Renal pelvis (tissue), 1 donor: ENCODE measurements at regions not wholly inside any gene's neighbourhood (a gene's known extent, or its start where the extent isn't known, plus 50 kb on each side); places are given as distances from the start of the nearest gene placed in this dataset.
"Not testable (repeated sequence)": the region's sequence is repeated elsewhere in the genome, so short reads cannot be mapped to it uniquely, and the experiment has no call there.

Experiments used
- DNase-seq: peaks from one replicate; pipeline ENCODE4 v3.0.0-alpha.2; 2013

- DNase-seq: no peak
Measured at GRCh38 chr11:64428693-64429092, 69.7 kb downstream of the RPS6KA4 start.

- no peak for DNase-seq
Measured at GRCh38 chr11:64429970-64430369, 71.0 kb downstream of the RPS6KA4 start.

DNA sequence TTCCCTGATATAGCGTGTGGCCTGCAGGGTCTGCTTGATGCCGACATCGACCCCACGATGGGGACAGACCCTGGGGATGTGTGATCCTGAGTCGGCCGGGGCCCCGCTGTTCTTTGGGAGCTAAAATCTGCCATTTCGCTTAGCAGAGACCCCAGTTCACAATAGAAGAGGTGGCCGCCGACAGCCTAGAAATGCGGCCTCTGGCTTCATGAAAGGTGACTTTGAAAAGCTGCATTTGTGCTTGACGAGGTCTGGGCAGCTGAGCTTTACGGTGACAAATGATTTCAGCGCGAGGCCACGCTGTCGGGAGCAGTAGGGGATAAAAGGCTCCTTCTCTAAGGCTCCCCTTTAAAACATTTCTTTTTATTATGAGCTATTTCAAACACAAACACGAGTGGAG lies 71.7 kb downstream of the RPS6KA4 start:
- DNase-seq: no peak

GRCh38 chr11:64436000-64436399 lies 77.0 kb downstream of the RPS6KA4 start:
- DNase-seq: no peak

DNA sequence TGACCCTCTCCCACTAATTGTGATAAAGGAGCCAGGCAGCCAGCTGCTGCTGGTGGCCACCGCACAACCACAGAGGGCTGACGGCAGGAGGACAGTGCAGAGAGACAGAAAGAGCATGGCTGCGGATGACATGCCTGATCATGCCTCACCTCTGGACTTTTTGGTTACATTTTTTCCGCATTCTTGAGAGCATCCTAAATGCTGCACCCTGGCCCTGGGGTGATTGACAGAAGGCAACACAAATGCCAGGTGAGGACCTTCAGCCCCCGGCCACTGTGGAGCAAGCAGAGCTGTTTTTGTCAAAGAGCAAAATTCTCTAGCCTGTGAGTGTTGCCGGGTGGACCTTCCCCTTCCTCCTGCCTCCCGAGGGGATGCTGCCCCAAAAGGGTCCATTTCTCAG lies 78.5 kb downstream of the RPS6KA4 start:
- no peak for DNase-seq

DNA sequence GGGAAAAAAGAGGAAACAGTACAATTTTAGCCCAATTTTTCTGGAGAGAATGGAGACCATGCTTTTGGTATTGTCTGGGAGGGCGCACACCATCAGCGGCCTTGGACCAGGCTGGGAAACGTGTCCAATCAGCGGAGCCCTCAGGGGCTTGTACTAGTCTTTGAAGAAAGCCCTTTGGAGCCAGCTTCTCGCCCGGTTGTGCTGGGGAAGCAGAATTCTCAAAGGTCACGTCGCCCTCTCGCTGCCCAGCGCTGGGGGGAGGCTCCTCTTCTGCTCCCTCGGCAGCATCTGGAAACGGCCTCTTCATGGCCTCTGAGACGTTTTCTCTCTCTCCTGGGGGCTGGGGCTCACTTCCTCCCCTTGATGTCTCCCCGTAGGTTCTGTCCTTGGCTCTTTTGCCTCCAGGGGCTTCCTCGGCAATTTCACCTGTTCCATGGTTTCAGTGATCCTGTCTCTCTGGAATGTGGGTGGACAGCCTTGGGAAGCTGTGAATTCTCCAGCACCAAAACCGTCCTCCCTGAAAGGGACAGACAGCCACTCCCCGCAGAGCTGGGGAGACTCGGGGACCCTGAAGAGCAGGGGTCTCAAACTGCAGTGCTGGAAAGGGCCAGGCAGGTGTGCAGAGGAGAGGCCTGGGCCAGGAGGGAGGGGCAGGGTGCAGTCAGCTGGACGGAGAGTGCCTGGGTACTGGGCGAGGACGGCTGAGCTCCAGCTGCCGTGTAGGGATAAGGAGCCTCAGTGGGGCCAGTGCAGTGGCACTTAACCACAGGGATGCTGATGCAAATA lies 80.2 kb downstream of the RPS6KA4 start:
- no peak for DNase-seq

DNA sequence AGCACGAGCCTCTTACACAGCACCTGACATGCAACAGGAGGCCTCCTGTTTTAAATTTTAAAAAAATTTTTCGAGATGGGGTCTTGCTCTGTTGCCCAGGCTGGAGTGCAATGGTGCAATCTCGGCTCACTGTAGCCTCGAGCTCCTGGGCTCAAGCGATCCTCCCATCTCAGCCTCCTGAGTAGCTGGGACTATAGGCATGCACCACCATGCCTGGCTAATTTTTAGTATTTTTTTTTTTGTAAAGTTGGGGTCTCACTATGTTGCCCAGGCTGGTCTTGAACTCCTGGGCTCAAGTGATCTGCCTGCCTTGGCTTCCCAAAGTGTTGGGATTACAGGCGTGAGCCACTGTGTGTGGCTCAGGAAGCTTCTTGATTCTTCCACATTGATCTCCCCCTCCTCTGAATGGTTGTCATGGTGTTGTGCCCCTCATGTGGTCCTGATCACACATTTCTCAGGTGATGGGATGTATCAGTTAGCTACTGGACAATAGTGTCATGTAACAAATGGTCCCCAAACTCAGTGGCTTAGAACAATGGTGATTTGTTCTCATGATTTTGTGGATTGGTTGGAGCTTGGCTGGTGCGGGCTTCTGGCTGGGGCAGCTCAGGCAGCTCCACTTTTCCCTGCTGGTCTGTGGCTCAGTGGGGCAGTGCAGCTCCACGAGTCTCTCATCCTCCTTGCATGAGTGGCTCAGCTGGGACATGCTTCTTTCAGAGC lies 81.0 kb downstream of the RPS6KA4 start:
- not testable (repeated sequence) for DNase-seq

GRCh38 chr11:64441127-64441526 lies 82.2 kb downstream of the RPS6KA4 start:
- no peak for DNase-seq

GRCh38 chr11:64443001-64443400 lies 84.0 kb downstream of the RPS6KA4 start:
- no peak for DNase-seq

DNA sequence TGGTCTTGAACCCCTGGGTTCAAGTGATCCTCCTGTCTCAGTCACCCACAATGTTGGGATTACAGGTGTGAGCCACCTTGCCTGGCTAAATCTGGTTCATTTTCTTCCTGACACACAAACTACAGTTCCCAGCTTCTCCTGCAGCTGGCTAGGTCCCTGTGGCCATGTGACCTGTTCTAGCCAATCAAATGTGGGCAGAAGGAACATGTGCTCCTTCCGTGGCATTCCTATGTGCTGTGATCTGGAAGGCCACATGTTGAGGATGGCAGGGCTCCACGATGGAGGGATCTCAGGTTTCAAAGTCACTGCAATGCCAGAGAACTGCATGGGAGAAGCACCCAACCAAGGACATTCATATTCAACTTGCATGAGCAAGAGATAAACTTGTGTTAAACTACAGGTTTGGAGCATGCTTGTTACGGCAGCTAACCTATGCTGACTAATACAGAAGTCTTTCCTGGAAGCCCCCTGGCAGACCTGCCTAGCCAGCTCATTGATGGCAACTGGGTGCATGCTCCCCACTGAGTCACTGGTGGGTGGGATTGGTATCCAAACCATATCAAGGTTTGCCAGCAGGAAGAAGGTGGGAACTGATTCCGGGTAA lies 86.0 kb downstream of the RPS6KA4 start:
- DNase-seq: no peak

- no peak for DNase-seq
Measured at GRCh38 chr11:64445651-64446050, 86.7 kb downstream of the RPS6KA4 start.

GRCh38 chr11:64447831-64448598 lies 89.1 kb downstream of the RPS6KA4 start:
- DNase-seq: no peak

DNA sequence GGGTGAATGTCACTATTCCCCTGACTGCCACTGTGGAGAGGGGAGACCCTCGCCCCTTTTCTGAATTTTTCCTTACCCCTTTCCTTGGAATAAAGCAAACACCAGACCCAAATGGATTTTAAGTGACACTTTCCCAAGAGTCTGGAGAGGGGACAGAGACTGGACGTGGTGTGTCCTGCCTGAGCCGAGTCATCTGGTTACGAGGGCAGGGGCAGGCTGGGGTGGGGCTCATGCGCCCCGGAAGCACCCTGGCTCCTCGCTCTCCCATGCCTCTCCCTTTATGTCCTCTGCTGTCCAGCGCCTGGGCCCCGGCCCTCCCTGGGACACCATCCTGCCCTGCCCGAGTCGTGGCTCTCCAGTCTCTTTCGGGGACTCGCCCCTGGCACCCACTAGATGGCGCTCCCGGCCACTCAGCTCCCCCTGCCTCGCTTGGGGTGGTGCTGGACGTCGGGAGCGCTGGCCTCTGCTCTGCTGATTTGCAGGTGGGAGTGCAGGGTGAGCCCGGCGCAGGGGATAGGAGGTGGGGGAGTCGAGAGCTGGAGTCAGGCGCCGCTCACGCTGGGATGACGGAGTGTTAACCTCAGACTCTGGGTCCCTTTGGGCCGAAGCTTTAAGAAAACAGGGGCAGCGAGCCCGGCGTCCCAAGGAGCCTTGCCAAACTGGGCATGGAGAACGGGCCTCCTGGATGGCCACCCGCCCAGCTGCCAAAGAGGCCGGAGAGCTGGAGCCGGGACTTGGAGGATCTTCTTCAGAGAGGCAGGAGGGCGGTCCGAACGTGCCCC lies 89.8 kb downstream of the RPS6KA4 start:
- DNase-seq: peak; percentile 78

- DNase-seq: peak; percentile 61
Measured at GRCh38 chr11:64449381-64450167, 90.6 kb downstream of the RPS6KA4 start.

GRCh38 chr11:64450168-64450560 lies 91.2 kb downstream of the RPS6KA4 start:
- no peak for DNase-seq

DNA sequence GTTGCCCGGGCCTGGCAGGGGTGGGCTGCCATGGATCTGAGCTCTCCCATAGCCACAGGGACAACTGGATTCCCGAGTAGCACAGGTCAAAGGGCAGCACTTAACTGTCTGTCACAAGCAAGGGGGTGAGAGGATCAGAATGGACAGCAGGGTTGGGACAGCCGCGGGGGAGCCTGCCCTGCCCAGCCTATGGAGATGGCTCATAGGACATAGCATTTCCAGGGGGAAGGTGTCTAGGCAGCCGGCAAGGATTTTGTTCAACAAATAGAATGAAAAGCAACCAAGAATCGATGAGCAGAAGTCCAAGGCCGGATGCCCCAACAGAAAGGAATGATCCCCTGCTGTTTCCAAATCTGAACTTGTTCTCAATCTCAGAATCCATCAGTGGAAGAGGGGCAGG lies 92.9 kb downstream of the RPS6KA4 start:
- DNase-seq: no peak

DNA sequence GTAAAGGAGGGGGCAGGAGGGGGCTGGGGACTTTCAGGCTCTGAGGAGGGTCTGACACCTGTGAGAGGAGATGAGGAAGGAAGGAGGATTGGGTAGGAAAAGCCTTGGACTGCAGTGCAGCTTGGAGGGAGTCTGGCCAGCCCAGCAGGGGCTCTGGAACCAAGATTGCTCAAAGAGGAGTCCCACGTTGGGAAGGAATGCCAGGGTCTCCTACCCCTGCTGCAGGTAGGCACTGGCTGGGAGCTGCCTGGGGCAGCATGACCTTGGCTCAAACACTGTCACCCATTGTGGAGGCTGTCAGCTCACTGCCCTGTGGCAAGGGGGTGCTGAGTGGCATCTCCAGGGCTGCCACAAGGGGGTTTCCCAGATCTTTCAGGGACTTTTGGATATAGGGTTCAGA lies 94.5 kb downstream of the RPS6KA4 start:
- no peak for DNase-seq

- DNase-seq: no peak
Measured at GRCh38 chr11:64455456-64456261, 96.7 kb downstream of the RPS6KA4 start.

DNA sequence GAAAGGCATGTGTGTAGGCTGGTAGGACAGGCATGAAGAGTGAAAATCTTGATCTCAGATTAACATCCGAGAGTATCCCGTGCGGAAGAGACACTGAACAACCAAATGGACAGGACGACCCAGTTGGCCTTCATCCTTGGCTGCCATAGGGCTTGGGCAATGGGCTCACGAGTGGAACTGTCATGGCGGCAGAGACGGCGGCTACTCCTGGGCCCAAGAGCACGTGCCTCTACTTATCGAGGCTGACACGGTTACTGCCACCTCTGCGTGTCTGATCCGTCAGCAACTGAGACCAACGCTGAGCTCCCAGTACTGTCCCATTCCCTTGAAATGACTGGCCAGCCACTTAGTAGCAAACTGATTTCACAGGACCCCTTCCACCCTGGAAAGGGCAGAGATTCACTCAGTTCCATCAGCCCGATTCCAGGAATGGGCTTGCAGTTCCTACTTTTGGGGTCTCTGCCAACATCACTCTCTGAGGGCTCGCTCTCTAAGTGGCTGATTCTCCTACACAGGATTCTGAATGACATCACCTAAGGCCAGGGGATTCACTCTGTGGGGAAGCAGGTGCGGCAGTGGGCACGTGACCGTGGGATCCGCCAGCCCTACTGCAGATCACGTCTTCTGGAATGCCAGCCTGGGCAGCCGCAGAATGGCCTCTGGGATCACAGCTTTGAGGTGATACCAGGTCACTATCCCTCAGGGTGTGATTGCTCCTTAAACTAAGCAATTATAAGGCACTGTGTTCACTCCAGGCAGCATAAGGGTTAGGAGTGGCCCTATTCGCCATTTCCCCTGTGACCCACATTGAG lies 97.8 kb downstream of the RPS6KA4 start:
- no peak for DNase-seq
